ENCODE measurements at regions not wholly inside any gene's neighbourhood (a gene's known extent, or its start where the extent isn't known, plus 50 kb on each side); places are given as distances from the start of the nearest gene placed in this dataset.

GRCh38 chr7:65269150-65269856 is 104.4 kb upstream of the ZNF92 start:
- TF ChIP-seq REST (IDR thresholded peaks at IDR 0.05; ENCODE audit: unreplicated experiment) (no peak), CREB1 (CRISPR knock-in tag; IDR thresholded peaks at IDR 0.05; ENCODE audit: low read depth) (peak; percentile 58), POLR2AphosphoS5 (IDR thresholded peaks at IDR 0.05; ENCODE audit: low read depth) (peak; percentile 94)
- Histone ChIP-seq H3K79me2 (replicated peaks; ENCODE audit: insufficient read depth) (peaks cover 44% of the 10 kb centered on the region), H3K9me2 (ENCODE audit: insufficient read depth) (no peaks in the 10 kb centered on the region; the same call in 1 of the 2 replicates), H3K27ac (ENCODE audit: low read depth) (no peak overlapping the region), H3K4me2 (peak overlapping the region; percentile 79), H3K36me3 (ENCODE audit: insufficient read depth) (no peaks in the 10 kb centered on the region), H3K4me3 (peak overlapping the region; percentile 79), H3K4me1 (ENCODE audit: insufficient read depth) (peaks cover 5% of the 10 kb centered on the region), H2AFZ (peak overlapping the region; percentile 94), H3F3A (replicated peaks; ENCODE audit: low read depth) (no peaks in the 10 kb centered on the region), H4K20me1 (replicated peaks; ENCODE audit: insufficient read depth) (no peaks in the 10 kb centered on the region), H3K27me3 (ENCODE audit: insufficient read depth) (peaks cover 9% of the 10 kb centered on the region)
- peak overlapping the region; percentile 96 for H3K27ac Mint-ChIP-seq
- DNase-seq (ENCODE audit: low spot score) (peak; percentile 99), ATAC-seq (peak; percentile 97)
- H3K9me3 Mint-ChIP-seq, result peaks cover 6% of the 10 kb centered on the region; the same call in 1 of the 3 replicates
- H3K27me3 Mint-ChIP-seq (ENCODE audit: insufficient read depth, low read depth, poor library complexity), result peaks cover 8% of the 10 kb centered on the region
- H3K4me3 Mint-ChIP-seq, result peak overlapping the region; percentile 96
- peaks cover 6% of the 10 kb centered on the region; the same call in 2 of the 3 replicates for H3K36me3 Mint-ChIP-seq (ENCODE audit: low read depth)
- H3K4me1 Mint-ChIP-seq, result peaks cover 17% of the 10 kb centered on the region; the same call in 2 of the 3 replicates

- H3K27ac Mint-ChIP-seq, result no peak overlapping the region
- peak overlapping the region; percentile 96 for H3K4me3 Mint-ChIP-seq
- no peaks in the 10 kb centered on the region for H4K20me1 ChIP-seq (replicated peaks; ENCODE audit: insufficient read depth)
- H2AFZ ChIP-seq, result no peak overlapping the region
- H3K27me3 ChIP-seq (ENCODE audit: insufficient read depth), result peaks cover 9% of the 10 kb centered on the region
- peaks cover 6% of the 10 kb centered on the region; the same call in 1 of the 3 replicates for H3K9me3 Mint-ChIP-seq
- no peaks in the 10 kb centered on the region for H3F3A ChIP-seq (replicated peaks; ENCODE audit: low read depth)
- peaks cover 38% of the 10 kb centered on the region for H3K79me2 ChIP-seq (replicated peaks; ENCODE audit: insufficient read depth)
- H3K4me1 ChIP-seq (ENCODE audit: insufficient read depth), result peaks cover 5% of the 10 kb centered on the region
- H3K27ac ChIP-seq (ENCODE audit: low read depth), result no peak overlapping the region
- H3K9me2 ChIP-seq (ENCODE audit: insufficient read depth), result no peaks in the 10 kb centered on the region; the same call in 1 of the 2 replicates
- H3K4me2 ChIP-seq, result peak overlapping the region; percentile 68
- no peaks in the 10 kb centered on the region for H3K36me3 ChIP-seq (ENCODE audit: insufficient read depth)
- peaks cover 6% of the 10 kb centered on the region; the same call in 2 of the 3 replicates for H3K36me3 Mint-ChIP-seq (ENCODE audit: low read depth)
- H3K4me3 ChIP-seq, result peak overlapping the region; percentile 79; the same call in 1 of the 2 replicates
- peaks cover 8% of the 10 kb centered on the region for H3K27me3 Mint-ChIP-seq (ENCODE audit: insufficient read depth, low read depth, poor library complexity)
- DNase-seq (ENCODE audit: low spot score) (no peak), ATAC-seq (peak; percentile 5)
- H3K4me1 Mint-ChIP-seq, result peaks cover 17% of the 10 kb centered on the region; the same call in 2 of the 3 replicates
- TF ChIP-seq EZH2phosphoT487 (IDR thresholded peaks at IDR 0.05; ENCODE audit: unreplicated experiment), result no peak
- no peak for TF ChIP-seq CREB1 (CRISPR knock-in tag; IDR thresholded peaks at IDR 0.05; ENCODE audit: low read depth)
- no peak for TF ChIP-seq ZNF331 (CRISPR knock-in tag; IDR thresholded peaks at IDR 0.05; ENCODE audit: low read depth)
- no peak for TF ChIP-seq ZNF462 (CRISPR knock-in tag; IDR thresholded peaks at IDR 0.05)
- no peak for TF ChIP-seq EZH2 (IDR thresholded peaks at IDR 0.05; ENCODE audit: low read depth, unreplicated experiment)
- TF ChIP-seq NANOG (IDR thresholded peaks at IDR 0.05; ENCODE audit: borderline replicate concordance), result no peak
- no peak for TF ChIP-seq POLR2AphosphoS5 (IDR thresholded peaks at IDR 0.05; ENCODE audit: low read depth)
Observed at GRCh38 chr7:65268782-65269149, 104.9 kb upstream of the ZNF92 start.

Data from GM23338 (cell line).